ENCODE measurements at regions not wholly inside any gene's neighbourhood (a gene's known extent, or its start where the extent isn't known, plus 50 kb on each side); places are given as distances from the start of the nearest gene placed in this dataset.

DNA sequence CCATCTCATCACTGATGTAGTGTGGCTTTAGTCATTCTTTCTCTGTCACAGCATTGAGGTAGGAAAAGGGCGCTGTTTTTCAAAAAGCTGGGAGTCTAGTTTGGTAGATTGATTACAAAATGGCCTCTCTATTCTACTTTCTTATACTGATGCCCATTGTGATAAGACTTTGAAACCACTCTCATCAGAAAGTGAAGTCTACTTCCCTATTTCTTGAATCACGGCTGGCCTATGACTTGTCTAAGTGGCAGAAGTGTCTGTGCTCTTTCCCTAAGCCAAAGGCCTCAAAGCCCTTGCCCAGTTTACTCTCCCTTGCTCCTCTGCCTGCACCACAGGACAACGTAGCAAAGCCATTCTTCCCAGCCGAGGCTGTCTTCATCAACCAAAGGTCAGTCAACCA, 83.0 kb upstream of the IL33 start:
- no peak for DNase-seq (ENCODE audit: low spot score)
- H3K4me3 Mint-ChIP-seq = no peak overlapping the region
- peaks cover 15% of the 10 kb centered on the region for H3K9me3 Mint-ChIP-seq
- Histone ChIP-seq H3K9me2 (ENCODE audit: insufficient read depth) (peaks cover 13% of the 10 kb centered on the region), H3K36me3 (ENCODE audit: insufficient read depth) (no peaks in the 10 kb centered on the region), H3K4me1 (ENCODE audit: insufficient read depth) (no peaks in the 10 kb centered on the region), H3K27me3 (ENCODE audit: insufficient read depth) (no peaks in the 10 kb centered on the region), H2AFZ (no peak overlapping the region), H3K27ac (ENCODE audit: low read depth) (no peak overlapping the region), H3K4me3 (no peak overlapping the region), H3F3A (replicated peaks; ENCODE audit: low read depth) (no peaks in the 10 kb centered on the region), H4K20me1 (replicated peaks; ENCODE audit: insufficient read depth) (no peaks in the 10 kb centered on the region), H3K79me2 (replicated peaks; ENCODE audit: insufficient read depth) (no peaks in the 10 kb centered on the region), H3K4me2 (no peak overlapping the region)
- no peak for ATAC-seq
- peaks cover 12% of the 10 kb centered on the region; the same call in 2 of the 3 replicates for H3K36me3 Mint-ChIP-seq (ENCODE audit: low read depth)
- H3K27ac Mint-ChIP-seq = no peak overlapping the region
- peaks cover 3% of the 10 kb centered on the region for H3K27me3 Mint-ChIP-seq (ENCODE audit: insufficient read depth, low read depth, poor library complexity)
- TF ChIP-seq ZNF114 (CRISPR knock-in tag; IDR thresholded peaks at IDR 0.05) (no peak), NANOG (IDR thresholded peaks at IDR 0.05; ENCODE audit: borderline replicate concordance) (no peak), EZH2 (IDR thresholded peaks at IDR 0.05; ENCODE audit: low read depth, unreplicated experiment) (no peak), ZNF331 (CRISPR knock-in tag; IDR thresholded peaks at IDR 0.05; ENCODE audit: low read depth) (no peak)
- peaks cover 7% of the 10 kb centered on the region for H3K4me1 Mint-ChIP-seq

DNA sequence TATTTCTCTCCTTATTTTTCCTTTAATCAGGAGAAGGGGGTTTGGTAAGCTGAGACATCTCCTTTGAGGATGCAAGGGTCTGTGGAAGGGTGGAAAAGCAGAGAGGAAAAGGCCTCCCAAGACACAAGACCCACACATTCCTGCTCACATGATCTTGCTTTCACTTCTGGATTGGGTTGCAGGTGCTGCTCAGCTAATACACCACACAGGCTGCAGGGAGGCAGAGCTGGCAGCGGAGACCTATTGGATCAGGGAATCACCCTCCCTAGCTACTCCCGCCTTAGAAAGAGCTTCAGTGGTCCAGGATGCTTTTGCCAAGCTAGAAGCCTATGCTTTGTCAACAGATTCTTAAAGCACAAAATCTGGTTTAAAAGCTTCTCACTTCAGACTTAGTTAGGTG, 87.6 kb upstream of the IL33 start:
- peaks cover 3% of the 10 kb centered on the region; the same call in 1 of the 3 replicates for H3K4me1 Mint-ChIP-seq
- Histone ChIP-seq H3K4me3 (no peak overlapping the region), H3K27me3 (ENCODE audit: insufficient read depth) (no peaks in the 10 kb centered on the region), H2AFZ (no peak overlapping the region), H3K79me2 (replicated peaks; ENCODE audit: insufficient read depth) (no peaks in the 10 kb centered on the region), H3K36me3 (ENCODE audit: insufficient read depth) (no peaks in the 10 kb centered on the region), H4K20me1 (replicated peaks; ENCODE audit: insufficient read depth) (no peaks in the 10 kb centered on the region), H3F3A (replicated peaks; ENCODE audit: low read depth) (no peaks in the 10 kb centered on the region), H3K9me2 (ENCODE audit: insufficient read depth) (0 out of 2 replicates have a peak, but pooled peaks cover 3% of the 10 kb centered on the region), H3K4me2 (no peak overlapping the region), H3K4me1 (ENCODE audit: insufficient read depth) (no peaks in the 10 kb centered on the region), H3K27ac (ENCODE audit: low read depth) (no peak overlapping the region)
- no peak overlapping the region for H3K4me3 Mint-ChIP-seq
- peak; percentile 40 for DNase-seq (ENCODE audit: low spot score)
- ATAC-seq = peak; percentile 77
- no peaks in the 10 kb centered on the region for H3K36me3 Mint-ChIP-seq (ENCODE audit: low read depth)
- H3K27me3 Mint-ChIP-seq (ENCODE audit: insufficient read depth, low read depth, poor library complexity) = peaks cover 4% of the 10 kb centered on the region
- no peaks in the 10 kb centered on the region for H3K9me3 Mint-ChIP-seq
- H3K27ac Mint-ChIP-seq = no peak overlapping the region
- no peak for TF ChIP-seq ZNF331 (CRISPR knock-in tag; IDR thresholded peaks at IDR 0.05; ENCODE audit: low read depth)
- no peak for TF ChIP-seq ZNF462 (CRISPR knock-in tag; IDR thresholded peaks at IDR 0.05)
- TF ChIP-seq CREB1 (CRISPR knock-in tag; IDR thresholded peaks at IDR 0.05; ENCODE audit: low read depth) = no peak
- TF ChIP-seq, protein P1, sequence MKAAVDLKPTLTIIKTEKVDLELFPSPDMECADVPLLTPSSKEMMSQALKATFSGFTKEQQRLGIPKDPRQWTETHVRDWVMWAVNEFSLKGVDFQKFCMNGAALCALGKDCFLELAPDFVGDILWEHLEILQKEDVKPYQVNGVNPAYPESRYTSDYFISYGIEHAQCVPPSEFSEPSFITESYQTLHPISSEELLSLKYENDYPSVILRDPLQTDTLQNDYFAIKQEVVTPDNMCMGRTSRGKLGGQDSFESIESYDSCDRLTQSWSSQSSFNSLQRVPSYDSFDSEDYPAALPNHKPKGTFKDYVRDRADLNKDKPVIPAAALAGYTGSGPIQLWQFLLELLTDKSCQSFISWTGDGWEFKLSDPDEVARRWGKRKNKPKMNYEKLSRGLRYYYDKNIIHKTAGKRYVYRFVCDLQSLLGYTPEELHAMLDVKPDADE (IDR thresholded peaks at IDR 0.05) = no peak
- TF ChIP-seq, protein P2, sequence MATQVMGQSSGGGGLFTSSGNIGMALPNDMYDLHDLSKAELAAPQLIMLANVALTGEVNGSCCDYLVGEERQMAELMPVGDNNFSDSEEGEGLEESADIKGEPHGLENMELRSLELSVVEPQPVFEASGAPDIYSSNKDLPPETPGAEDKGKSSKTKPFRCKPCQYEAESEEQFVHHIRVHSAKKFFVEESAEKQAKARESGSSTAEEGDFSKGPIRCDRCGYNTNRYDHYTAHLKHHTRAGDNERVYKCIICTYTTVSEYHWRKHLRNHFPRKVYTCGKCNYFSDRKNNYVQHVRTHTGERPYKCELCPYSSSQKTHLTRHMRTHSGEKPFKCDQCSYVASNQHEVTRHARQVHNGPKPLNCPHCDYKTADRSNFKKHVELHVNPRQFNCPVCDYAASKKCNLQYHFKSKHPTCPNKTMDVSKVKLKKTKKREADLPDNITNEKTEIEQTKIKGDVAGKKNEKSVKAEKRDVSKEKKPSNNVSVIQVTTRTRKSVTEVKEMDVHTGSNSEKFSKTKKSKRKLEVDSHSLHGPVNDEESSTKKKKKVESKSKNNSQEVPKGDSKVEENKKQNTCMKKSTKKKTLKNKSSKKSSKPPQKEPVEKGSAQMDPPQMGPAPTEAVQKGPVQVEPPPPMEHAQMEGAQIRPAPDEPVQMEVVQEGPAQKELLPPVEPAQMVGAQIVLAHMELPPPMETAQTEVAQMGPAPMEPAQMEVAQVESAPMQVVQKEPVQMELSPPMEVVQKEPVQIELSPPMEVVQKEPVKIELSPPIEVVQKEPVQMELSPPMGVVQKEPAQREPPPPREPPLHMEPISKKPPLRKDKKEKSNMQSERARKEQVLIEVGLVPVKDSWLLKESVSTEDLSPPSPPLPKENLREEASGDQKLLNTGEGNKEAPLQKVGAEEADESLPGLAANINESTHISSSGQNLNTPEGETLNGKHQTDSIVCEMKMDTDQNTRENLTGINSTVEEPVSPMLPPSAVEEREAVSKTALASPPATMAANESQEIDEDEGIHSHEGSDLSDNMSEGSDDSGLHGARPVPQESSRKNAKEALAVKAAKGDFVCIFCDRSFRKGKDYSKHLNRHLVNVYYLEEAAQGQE (IDR thresholded peaks at IDR 0.05; ENCODE audit: unreplicated experiment) = no peak
- TF ChIP-seq NANOG (IDR thresholded peaks at IDR 0.05; ENCODE audit: borderline replicate concordance) = no peak
- TF ChIP-seq, protein P3, sequence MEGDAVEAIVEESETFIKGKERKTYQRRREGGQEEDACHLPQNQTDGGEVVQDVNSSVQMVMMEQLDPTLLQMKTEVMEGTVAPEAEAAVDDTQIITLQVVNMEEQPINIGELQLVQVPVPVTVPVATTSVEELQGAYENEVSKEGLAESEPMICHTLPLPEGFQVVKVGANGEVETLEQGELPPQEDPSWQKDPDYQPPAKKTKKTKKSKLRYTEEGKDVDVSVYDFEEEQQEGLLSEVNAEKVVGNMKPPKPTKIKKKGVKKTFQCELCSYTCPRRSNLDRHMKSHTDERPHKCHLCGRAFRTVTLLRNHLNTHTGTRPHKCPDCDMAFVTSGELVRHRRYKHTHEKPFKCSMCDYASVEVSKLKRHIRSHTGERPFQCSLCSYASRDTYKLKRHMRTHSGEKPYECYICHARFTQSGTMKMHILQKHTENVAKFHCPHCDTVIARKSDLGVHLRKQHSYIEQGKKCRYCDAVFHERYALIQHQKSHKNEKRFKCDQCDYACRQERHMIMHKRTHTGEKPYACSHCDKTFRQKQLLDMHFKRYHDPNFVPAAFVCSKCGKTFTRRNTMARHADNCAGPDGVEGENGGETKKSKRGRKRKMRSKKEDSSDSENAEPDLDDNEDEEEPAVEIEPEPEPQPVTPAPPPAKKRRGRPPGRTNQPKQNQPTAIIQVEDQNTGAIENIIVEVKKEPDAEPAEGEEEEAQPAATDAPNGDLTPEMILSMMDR (conservative IDR thresholded peaks at IDR 0.05; ENCODE audit: low read depth in 2 of 2) = no peak
- TF ChIP-seq EZH2 (IDR thresholded peaks at IDR 0.05; ENCODE audit: low read depth, unreplicated experiment) = no peak
- no peak for TF ChIP-seq ZNF114 (CRISPR knock-in tag; IDR thresholded peaks at IDR 0.05)

Data from GM23338 (cell line).